NCI-H2171 (cell line): ENCODE measurements at regions not wholly inside any gene's neighbourhood (a gene's known extent, or its start where the extent isn't known, plus 50 kb on each side); places are given as distances from the start of the nearest gene placed in this dataset.

Experiments used
- DNase-seq: peaks from one replicate; lab custom pipeline; 2025; lab: John Stamatoyannopoulos, UW

GRCh38 chr2:41400088-41400665 lies 647.6 kb upstream of the PKDCC start:
- peak; percentile 21 for DNase-seq

- DNase-seq = no peak
These were observed 642.4 kb upstream of the PKDCC start for GRCh38 chr2:41405441-41405840.

GRCh38 chr2:41409328-41409727 lies 638.5 kb upstream of the PKDCC start:
- DNase-seq = no peak

GRCh38 chr2:41410011-41410410 lies 637.8 kb upstream of the PKDCC start:
- no peak for DNase-seq

GRCh38 chr2:41413813-41414485 lies 633.9 kb upstream of the PKDCC start:
- no peak for DNase-seq

- no peak for DNase-seq
These were observed 633.2 kb upstream of the PKDCC start for GRCh38 chr2:41414486-41415230.

GRCh38 chr2:41417511-41417910 lies 630.3 kb upstream of the PKDCC start:
- DNase-seq = no peak

- DNase-seq = no peak
These were observed 627.6 kb upstream of the PKDCC start for GRCh38 chr2:41420219-41420618.

GRCh38 chr2:41420872-41421271 lies 626.9 kb upstream of the PKDCC start:
- DNase-seq = no peak

GRCh38 chr2:41431756-41432155 lies 616.1 kb upstream of the PKDCC start:
- no peak for DNase-seq

GRCh38 chr2:41432459-41432858 lies 615.4 kb upstream of the PKDCC start:
- DNase-seq = no peak

GRCh38 chr2:41434991-41435390 lies 612.8 kb upstream of the PKDCC start:
- DNase-seq = no peak

- DNase-seq = no peak
These were observed 605.9 kb upstream of the PKDCC start for GRCh38 chr2:41441958-41442357.

GRCh38 chr2:41445865-41446264 lies 602.0 kb upstream of the PKDCC start:
- no peak for DNase-seq

- DNase-seq = no peak
These were observed 601.6 kb upstream of the PKDCC start for GRCh38 chr2:41446266-41446665.

- no peak for DNase-seq
These were observed 599.6 kb upstream of the PKDCC start for GRCh38 chr2:41448221-41448620.

GRCh38 chr2:41457026-41457425 lies 590.8 kb upstream of the PKDCC start:
- no peak for DNase-seq

GRCh38 chr2:41460661-41461060 lies 587.2 kb upstream of the PKDCC start:
- DNase-seq = no peak

- no peak for DNase-seq
These were observed 583.4 kb upstream of the PKDCC start for GRCh38 chr2:41464395-41464794.

GRCh38 chr2:41475959-41476358 lies 571.9 kb upstream of the PKDCC start:
- DNase-seq = no peak

GRCh38 chr2:41482659-41483058 lies 565.2 kb upstream of the PKDCC start:
- no peak for DNase-seq

GRCh38 chr2:41483226-41483625 lies 564.6 kb upstream of the PKDCC start:
- no peak for DNase-seq
